AG09319 (cell line): ENCODE measurements at regions not wholly inside any gene's neighbourhood (a gene's known extent, or its start where the extent isn't known, plus 50 kb on each side); places are given as distances from the start of the nearest gene placed in this dataset.

Source experiments
- DNase-seq: peaks from one replicate; pipeline ENCODE4 v3.0.0-alpha.2; 2010; ENCODE audit warnings: low read depth; ENCODE audit errors: extremely low read depth
- CTCF ChIP-seq: IDR thresholded peaks from 2 replicates; pipeline ENCODE4 v1.5.1; 2011; ENCODE audit warnings: low read depth, mild to moderate bottlenecking, inconsistent platforms, low read length, moderate library complexity

GRCh38 chr7:130936202-130936931, 202.4 kb upstream of the KLF14 start:
- no peak for TF ChIP-seq CTCF
- DNase-seq = no peak

GRCh38 chr7:130937016-130937415, 203.0 kb upstream of the KLF14 start:
- TF ChIP-seq CTCF = no peak
- no peak for DNase-seq

GRCh38 chr7:130937830-130938229, 203.8 kb upstream of the KLF14 start:
- DNase-seq = no peak
- TF ChIP-seq CTCF = no peak

- no peak for DNase-seq
- TF ChIP-seq CTCF = no peak
These were observed 204.7 kb upstream of the KLF14 start for GRCh38 chr7:130938661-130939060.

GRCh38 chr7:130939321-130940095, 205.5 kb upstream of the KLF14 start:
- DNase-seq = no peak
- TF ChIP-seq CTCF = no peak

- no peak for TF ChIP-seq CTCF
- DNase-seq = no peak
These were observed 206.3 kb upstream of the KLF14 start for GRCh38 chr7:130940326-130940725.

GRCh38 chr7:130940907-130941306, 206.9 kb upstream of the KLF14 start:
- no peak for DNase-seq
- TF ChIP-seq CTCF = no peak
